H9 (cell line): ENCODE measurements at regions not wholly inside any gene's neighbourhood (a gene's known extent, or its start where the extent isn't known, plus 50 kb on each side); places are given as distances from the start of the nearest gene placed in this dataset.

Source experiments
- DNase-seq: peaks from one replicate; pipeline ENCODE4 v3.0.0-alpha.2; 2017
- H2AFZ ChIP-seq: one replicate; pipeline ENCODE4 v1.6.1; 2013; ENCODE audit warnings: mild to moderate bottlenecking, low read length, control low read depth, moderate library complexity
- H2AK5ac ChIP-seq: 2 replicates; pipeline ENCODE4 v1.6.1; 2013; ENCODE audit warnings: low read length, control low read depth, mixed read lengths; ENCODE audit not compliant: insufficient read length
- H2BK120ac ChIP-seq: one replicate; pipeline ENCODE4 v1.6.1; 2013; ENCODE audit warnings: low read depth, mild to moderate bottlenecking, low read length, control low read depth, inconsistent platforms; ENCODE audit not compliant: poor library complexity, severe bottlenecking
- H2BK12ac ChIP-seq: 2 replicates; pipeline ENCODE4 v1.6.1; 2013; ENCODE audit warnings: low read length, control low read depth, mixed read lengths, low read depth; ENCODE audit not compliant: insufficient read length
- H2BK15ac ChIP-seq: 2 replicates; pipeline ENCODE4 v1.6.1; 2013; ENCODE audit warnings: low read depth, low read length, control low read depth
- H2BK20ac ChIP-seq: one replicate; pipeline ENCODE4 v1.6.1; 2013; ENCODE audit warnings: low read depth, mild to moderate bottlenecking, low read length, control low read depth, inconsistent platforms; ENCODE audit not compliant: poor library complexity, severe bottlenecking
- H2BK5ac ChIP-seq: 2 replicates; pipeline ENCODE4 v1.6.1; 2013; ENCODE audit warnings: low read length, control low read depth, mixed read lengths; ENCODE audit not compliant: insufficient read length
- H3K14ac ChIP-seq: 2 replicates; pipeline ENCODE4 v1.6.1; 2013; ENCODE audit warnings: low read length, control low read depth; ENCODE audit not compliant: insufficient read depth
- H3K18ac ChIP-seq: 2 replicates; pipeline ENCODE4 v1.6.1; 2013; ENCODE audit warnings: low read depth, mild to moderate bottlenecking, mixed read lengths, low read length, control low read depth; ENCODE audit not compliant: insufficient read length
- H3K23ac ChIP-seq: 2 replicates; pipeline ENCODE4 v1.6.1; 2013; ENCODE audit warnings: low read length, control low read depth, mixed read lengths, low read depth; ENCODE audit not compliant: insufficient read length
- H3K23me2 ChIP-seq: 2 replicates; pipeline ENCODE4 v1.6.1; 2013; ENCODE audit warnings: low read depth, mild to moderate bottlenecking, mixed read lengths, low read length, control low read depth; ENCODE audit not compliant: insufficient read length, poor library complexity, severe bottlenecking
- H3K27ac ChIP-seq: 2 replicates; pipeline ENCODE4 v1.5.1; 2013; ENCODE audit warnings: low read length, control low read depth, mixed read lengths, low read depth; ENCODE audit not compliant: insufficient read length
- H3K27me3 ChIP-seq: 2 replicates; pipeline ENCODE4 v1.6.1; 2013; ENCODE audit warnings: low read length, control low read depth, inconsistent platforms; ENCODE audit not compliant: insufficient read depth
- H3K4ac ChIP-seq: 2 replicates; pipeline ENCODE4 v1.6.1; 2013; ENCODE audit warnings: low read depth, mild to moderate bottlenecking, control low read depth, inconsistent platforms, low read length, moderate library complexity
- H3K4me1 ChIP-seq: 2 replicates; pipeline ENCODE4 v1.6.1; 2013; ENCODE audit warnings: low read length, control low read depth, inconsistent platforms; ENCODE audit not compliant: insufficient read depth
- H3K4me2 ChIP-seq: 2 replicates; pipeline ENCODE4 v1.6.1; 2013; ENCODE audit warnings: low read length, control low read depth, mixed read lengths; ENCODE audit not compliant: insufficient read length, insufficient read depth
- H3K56ac ChIP-seq: 2 replicates; pipeline ENCODE4 v1.6.1; 2013; ENCODE audit warnings: low read depth, mild to moderate bottlenecking, mixed read lengths, low read length, control low read depth; ENCODE audit not compliant: insufficient read length
- H3K79me1 ChIP-seq: 2 replicates; pipeline ENCODE4 v1.6.1; 2013; ENCODE audit warnings: low read depth, mild to moderate bottlenecking, moderate library complexity, low read length, control low read depth, inconsistent platforms; ENCODE audit not compliant: insufficient read depth, poor library complexity, severe bottlenecking
- H3K79me2 ChIP-seq: 2 replicates; pipeline ENCODE4 v1.6.1; 2013; ENCODE audit warnings: low read length, control low read depth, inconsistent platforms; ENCODE audit not compliant: insufficient read depth
- H3K9ac ChIP-seq: 2 replicates; pipeline ENCODE4 v1.6.1; 2013; ENCODE audit warnings: low read length, control low read depth, mixed read lengths; ENCODE audit not compliant: insufficient read length; ENCODE audit errors: extremely low read depth
- H3K9me3 ChIP-seq: one replicate; pipeline ENCODE4 v1.6.1; 2013; ENCODE audit warnings: low read depth, low read length, inconsistent platforms; ENCODE audit not compliant: control insufficient read depth
- H3T11ph ChIP-seq: one replicate; pipeline ENCODE4 v1.6.1; 2013; ENCODE audit warnings: mild to moderate bottlenecking, low read length, control low read depth, inconsistent platforms
- H4K20me1 ChIP-seq: one replicate; pipeline ENCODE4 v1.6.1; 2013; ENCODE audit not compliant: control insufficient read depth, insufficient read length, insufficient read depth
- H4K5ac ChIP-seq: 2 replicates; pipeline ENCODE4 v1.6.1; 2013; ENCODE audit warnings: low read depth, mild to moderate bottlenecking, mixed read lengths, low read length, control low read depth; ENCODE audit not compliant: insufficient read length
- H4K8ac ChIP-seq: replicated peaks from 2 replicates; pipeline ENCODE4 v1.6.1; 2013; ENCODE audit warnings: low read length, control low read depth, mixed read lengths, low read depth; ENCODE audit not compliant: insufficient read length
- H4K91ac ChIP-seq: 2 replicates; pipeline ENCODE4 v1.6.1; 2013; ENCODE audit warnings: low read depth, mild to moderate bottlenecking, moderate library complexity, mixed read lengths, low read length, control low read depth; ENCODE audit not compliant: insufficient read length
- H3K27ac Mint-ChIP-seq, 3 experiments: 2 replicates in 2 of 3; 3 replicates in 1 of 3; pipeline ENCODE4 v1.8.0; 2020 to 2021; ENCODE audit warnings: mixed read lengths in 3 of 3, mild to moderate bottlenecking in 1 of 3, moderate library complexity in 1 of 3
- H3K27me3 Mint-ChIP-seq: 2 replicates; pipeline ENCODE4 v1.8.0; 2021; ENCODE audit warnings: low read depth, mild to moderate bottlenecking, moderate library complexity, mixed read lengths
- H3K36me3 Mint-ChIP-seq, 3 experiments: 2 replicates in 2 of 3; 3 replicates in 1 of 3; pipeline ENCODE4 v1.8.0; 2020 to 2021; ENCODE audit warnings: low read depth in 3 of 3, mixed read lengths in 3 of 3; ENCODE audit not compliant: insufficient read depth in 1 of 3
- H3K4me1 Mint-ChIP-seq, 2 experiments: 2 replicates each; pipeline ENCODE4 v1.8.0; 2020; ENCODE audit warnings: mixed read lengths in 2 of 2
- H3K4me3 Mint-ChIP-seq, 2 experiments: 2 replicates in 1 of 2; 3 replicates in 1 of 2; pipeline ENCODE4 v1.8.0; 2020 to 2021; ENCODE audit warnings: mild to moderate bottlenecking in 2 of 2, mixed read lengths in 2 of 2, moderate library complexity in 1 of 2
- H3K9me3 Mint-ChIP-seq, 2 experiments: 2 replicates in 1 of 2; 3 replicates in 1 of 2; pipeline ENCODE4 v1.8.0; 2020; ENCODE audit warnings: mild to moderate bottlenecking in 2 of 2, mixed read lengths in 2 of 2, moderate library complexity in 1 of 2
- CTCF ChIP-seq: fragments of 200-600 bp; sonication (generic); conservative IDR thresholded peaks from 3 replicates; pipeline ENCODE4 v1.8.0; 2021; ENCODE audit warnings: antibody characterized with exemption, mild to moderate bottlenecking
- WGBS: extraction: QIAGEN DNeasy Blood & Tissue Kit; methylation state at CpG from one replicate; pipeline ENCODE4 v1.1.7; 2013; ENCODE audit warnings: missing lambda C conversion rate, low lambda C conversion rate, mixed read lengths; ENCODE audit not compliant: insufficient read length; ENCODE audit errors: extremely low coverage; 5-methylcytosine and 5-hydroxymethylcytosine counted together

DNA sequence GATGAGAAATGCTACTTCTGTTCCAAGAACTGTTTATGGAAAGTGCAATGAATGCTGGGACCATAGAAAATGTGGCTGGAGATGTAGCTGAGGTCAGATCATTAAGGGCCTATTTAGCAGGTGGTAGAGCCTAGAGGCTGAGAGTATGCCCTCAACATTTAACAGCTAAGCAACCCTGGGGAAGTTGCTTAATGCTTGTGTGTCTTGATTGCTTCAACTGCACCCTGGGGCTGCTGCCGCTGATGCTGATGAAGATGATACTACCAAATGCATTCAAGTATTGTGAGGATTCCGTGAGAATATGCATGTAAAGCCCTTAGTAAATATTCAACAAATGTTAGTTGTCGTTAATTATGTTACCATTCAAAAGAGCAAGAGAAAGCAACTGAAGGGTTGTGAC is 273.2 kb downstream of the BCL11A start:
- Histone ChIP-seq H3K9ac (no peak overlapping the region), H3K4ac (no peak overlapping the region), H3K79me2 (no peaks in the 10 kb centered on the region), H4K5ac (no peak overlapping the region), H3K14ac (no peak overlapping the region), H3K56ac (no peak overlapping the region), H3K18ac (no peak overlapping the region), H3K23ac (no peak overlapping the region), H3K27ac (no peak overlapping the region), H2BK12ac (no peak overlapping the region), H2BK15ac (no peak overlapping the region), H2AFZ (no peak overlapping the region), H3K27me3 (no peaks in the 10 kb centered on the region), H3K79me1 (no peaks in the 10 kb centered on the region), H3K4me2 (no peak overlapping the region), H3K23me2 (no peaks in the 10 kb centered on the region), H4K91ac (no peak overlapping the region), H3T11ph (no peak overlapping the region), H2AK5ac (no peak overlapping the region), H3K9me3 (no peaks in the 10 kb centered on the region), H2BK20ac (no peak overlapping the region), H3K4me1 (no peaks in the 10 kb centered on the region), H2BK5ac (no peak overlapping the region), H4K20me1 (no peaks in the 10 kb centered on the region), H4K8ac (no peak overlapping the region), H2BK120ac (no peak overlapping the region)
- no CpG with 5 or more reads among the region's 3 CpGs for whole genome bisulfite sequencing
- no peak for DNase-seq
- Mint-ChIP-seq H3K4me1 (peaks cover 6 to 7% of the 10 kb centered on the region in 2 experiments), H3K36me3 (no peaks in the 10 kb centered on the region), H3K4me3 (no peak overlapping the region), H3K27ac (no peak overlapping the region), H3K27me3 (peaks cover 4% of the 10 kb centered on the region; the same call in 1 of the 2 replicates), H3K9me3 (peaks cover 0 to 4% of the 10 kb centered on the region in 2 experiments; a peak in 2 of 5 replicates)
- no peak for TF ChIP-seq CTCF
